GM10266 (cell line): ENCODE measurements at regions not wholly inside any gene's neighbourhood (a gene's known extent, or its start where the extent isn't known, plus 50 kb on each side); places are given as distances from the start of the nearest gene placed in this dataset.

Source experiments
- DNase-seq: peaks from one replicate; pipeline ENCODE4 v3.0.0; 2012; ENCODE audit errors: extremely low spot score
- CTCF ChIP-seq: IDR thresholded peaks from 2 replicates; pipeline ENCODE4 v1.5.1; 2012; ENCODE audit warnings: mild to moderate bottlenecking, low read depth; ENCODE audit not compliant: control insufficient read depth, insufficient read depth; ENCODE audit errors: missing control alignments

GRCh38 chr2:165033402-165033801 is 78.1 kb upstream of the SLC38A11 start:
- DNase-seq, result no peak
- TF ChIP-seq CTCF, result no peak

- DNase-seq, result no peak
- no peak for TF ChIP-seq CTCF
Observed at GRCh38 chr2:165032559-165032958, 77.2 kb upstream of the SLC38A11 start.

GRCh38 chr2:165024199-165024598 is 68.9 kb upstream of the SLC38A11 start:
- TF ChIP-seq CTCF, result no peak
- no peak for DNase-seq

- no peak for TF ChIP-seq CTCF
- no peak for DNase-seq
Observed at GRCh38 chr2:165022781-165023180, 67.5 kb upstream of the SLC38A11 start.

- no peak for DNase-seq
- TF ChIP-seq CTCF, result no peak
Observed at GRCh38 chr2:165017966-165018596, 62.8 kb upstream of the SLC38A11 start.

GRCh38 chr2:165016772-165017411 is 61.6 kb upstream of the SLC38A11 start:
- peak; percentile 21 for DNase-seq
- peak; percentile 58 for TF ChIP-seq CTCF

- peak; percentile 53 for DNase-seq
- peak; percentile 88 for TF ChIP-seq CTCF
Observed at GRCh38 chr2:165015052-165015642, 59.8 kb upstream of the SLC38A11 start.
